ENCODE measurements at regions not wholly inside any gene's neighbourhood (a gene's known extent, or its start where the extent isn't known, plus 50 kb on each side); places are given as distances from the start of the nearest gene placed in this dataset.
A peak's percentile ranks its signal among the peaks of the same experiment; 100 is the strongest.

DNA sequence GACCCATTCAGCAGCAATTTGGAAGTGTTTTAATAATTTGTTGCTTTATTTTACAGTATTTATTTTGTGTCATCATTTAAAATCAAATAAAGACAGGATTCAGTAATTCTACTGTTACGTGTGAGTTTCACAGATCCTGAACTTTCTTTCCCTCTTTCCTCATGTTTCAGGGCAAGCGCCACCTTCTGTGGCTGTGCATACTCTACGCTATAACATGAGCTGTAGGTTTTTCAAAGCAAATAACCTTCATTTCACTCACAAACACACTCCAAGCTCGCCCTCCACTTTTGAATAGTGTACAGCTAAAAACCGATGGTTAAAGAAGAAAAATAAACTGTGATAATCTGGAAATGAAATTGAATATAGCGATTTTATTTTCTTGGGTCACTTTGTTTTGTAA, 753.3 kb downstream of the OLFM4 start:
- Histone ChIP-seq H3K36me3 (ENCODE audit: control insufficient read depth in 2 of 2, extremely low read depth in 1 of 2, insufficient read depth in 2 of 2, low read length in 2 of 2) (no peaks in the 10 kb centered on the region), H3K27ac (ENCODE audit: control insufficient read depth, insufficient read depth, low read length) (no peak overlapping the region), H3K9me1 (ENCODE audit: control insufficient read depth, extremely low read depth, insufficient read depth, low read length) (no peaks in the 10 kb centered on the region), H2AFZ (ENCODE audit: control insufficient read depth, low read length) (no peak overlapping the region), H3K9ac (ENCODE audit: control insufficient read depth, extremely low read depth, insufficient read depth, low read length) (no peak overlapping the region), H4K20me1 (ENCODE audit: control insufficient read depth, extremely low read depth, insufficient read depth, low read length) (no peaks in the 10 kb centered on the region), H3K4me2 (ENCODE audit: control insufficient read depth, extremely low read depth, insufficient read depth, low read depth, low read length) (no peak overlapping the region), H3K27me3 (ENCODE audit: control insufficient read depth, extremely low read depth, insufficient read depth, low read length) (no peaks in the 10 kb centered on the region), H3K79me2 (ENCODE audit: control insufficient read depth, insufficient read depth, low read length) (no peaks in the 10 kb centered on the region), H3K4me1 (ENCODE audit: control insufficient read depth, extremely low read depth, insufficient read depth, low read length) (no peaks in the 10 kb centered on the region), H3K4me3 (ENCODE audit: control insufficient read depth in 2 of 3, extremely low read depth in 1 of 3, insufficient read depth in 2 of 3, low read depth in 1 of 3, low read length in 3 of 3) (no peak overlapping the region), H3K9me3 (ENCODE audit: control insufficient read depth, low read depth, low read length) (no peaks in the 10 kb centered on the region)
- TF ChIP-seq EZH2 (IDR thresholded peaks at IDR 0.05; ENCODE audit: low read length): no peak
- TF ChIP-seq CTCF (optimal IDR thresholded peaks at IDR 0.05 in 1 of 3, IDR thresholded peaks at IDR 0.05 in 1 of 3, conservative IDR thresholded peaks at IDR 0.05 in 1 of 3; ENCODE audit: extremely low read depth in 1 of 3, insufficient read depth in 2 of 3, low read length in 3 of 3): no peak
- DNase-seq (ENCODE audit: low read depth, low spot score) (no peak), FAIRE-seq (no peak)
- dilution Hi-C loops (cut with MboI; ENCODE audit: extremely low pct_ligation_motif_present, low sequenced_read_pairs): no loop called here

DNA sequence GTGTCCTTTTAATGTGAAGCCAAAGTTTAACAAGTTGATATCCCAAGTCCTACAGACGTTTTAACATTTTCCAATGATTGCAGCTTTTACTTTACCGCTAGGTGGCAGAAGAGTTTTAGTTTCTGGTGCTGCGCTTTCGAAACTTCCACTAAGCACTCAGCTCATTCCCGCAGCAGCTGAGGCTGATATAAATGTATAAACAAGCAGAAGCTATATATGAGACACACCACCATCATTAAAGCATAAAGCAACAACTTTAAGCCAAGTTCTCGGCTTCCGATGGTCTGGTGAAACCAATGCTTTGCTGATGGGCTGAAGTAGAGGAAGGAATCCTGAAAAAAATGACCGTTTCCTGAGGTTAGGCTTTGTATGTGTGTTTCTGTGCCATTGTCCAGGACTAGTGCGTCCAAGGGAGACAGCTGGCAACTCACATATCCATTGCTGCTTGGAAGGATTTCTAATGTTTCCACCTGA, 753.9 kb downstream of the OLFM4 start:
- H3K9me1 ChIP-seq (ENCODE audit: control insufficient read depth, extremely low read depth, insufficient read depth, low read length): no peaks in the 10 kb centered on the region
- H3K9ac ChIP-seq (ENCODE audit: control insufficient read depth, extremely low read depth, insufficient read depth, low read length): no peak overlapping the region
- peak overlapping the region; percentile 17 for H3K4me2 ChIP-seq (ENCODE audit: control insufficient read depth, extremely low read depth, insufficient read depth, low read depth, low read length)
- H3K27me3 ChIP-seq (ENCODE audit: control insufficient read depth, extremely low read depth, insufficient read depth, low read length): no peaks in the 10 kb centered on the region
- no peak overlapping the region for H3K27ac ChIP-seq (ENCODE audit: control insufficient read depth, insufficient read depth, low read length)
- peak overlapping the region; percentile 29 for H2AFZ ChIP-seq (ENCODE audit: control insufficient read depth, low read length)
- no peaks in the 10 kb centered on the region for H3K79me2 ChIP-seq (ENCODE audit: control insufficient read depth, insufficient read depth, low read length)
- no peak overlapping the region for H3K4me3 ChIP-seq (ENCODE audit: control insufficient read depth in 2 of 3, extremely low read depth in 1 of 3, insufficient read depth in 2 of 3, low read depth in 1 of 3, low read length in 3 of 3)
- no peaks in the 10 kb centered on the region for H3K4me1 ChIP-seq (ENCODE audit: control insufficient read depth, extremely low read depth, insufficient read depth, low read length)
- TF ChIP-seq CTCF (optimal IDR thresholded peaks at IDR 0.05 in 1 of 3, IDR thresholded peaks at IDR 0.05 in 1 of 3, conservative IDR thresholded peaks at IDR 0.05 in 1 of 3; ENCODE audit: extremely low read depth in 1 of 3, insufficient read depth in 2 of 3, low read length in 3 of 3): peak; percentile 46 to 65 (median 51)
- no peak for TF ChIP-seq EZH2 (IDR thresholded peaks at IDR 0.05; ENCODE audit: low read length)
- dilution Hi-C loops (cut with MboI; ENCODE audit: extremely low pct_ligation_motif_present, low sequenced_read_pairs): no loop called here
- H3K9me3 ChIP-seq (ENCODE audit: control insufficient read depth, low read depth, low read length): no peaks in the 10 kb centered on the region
- DNase-seq (ENCODE audit: low read depth, low spot score) (no peak), FAIRE-seq (peak; percentile 23)
- H4K20me1 ChIP-seq (ENCODE audit: control insufficient read depth, extremely low read depth, insufficient read depth, low read length): no peaks in the 10 kb centered on the region
- H3K36me3 ChIP-seq (ENCODE audit: control insufficient read depth in 2 of 2, extremely low read depth in 1 of 2, insufficient read depth in 2 of 2, low read length in 2 of 2): no peaks in the 10 kb centered on the region
